ENCODE measurements at regions not wholly inside any gene's neighbourhood (a gene's known extent, or its start where the extent isn't known, plus 50 kb on each side); places are given as distances from the start of the nearest gene placed in this dataset.
A peak's percentile ranks its signal among the peaks of the same experiment; 100 is the strongest.
"Not testable (repeated sequence)": the region's sequence is repeated elsewhere in the genome, so short reads cannot be mapped to it uniquely, and the experiment has no call there.

GRCh38 chr13:62137629-62138405 lies 722.2 kb upstream of the PCDH20 start:
- no peak overlapping the region for H3K4me3 ChIP-seq (ENCODE audit: low read length)
- no peak for DNase-seq (ENCODE audit: low read depth, low spot score)

DNA sequence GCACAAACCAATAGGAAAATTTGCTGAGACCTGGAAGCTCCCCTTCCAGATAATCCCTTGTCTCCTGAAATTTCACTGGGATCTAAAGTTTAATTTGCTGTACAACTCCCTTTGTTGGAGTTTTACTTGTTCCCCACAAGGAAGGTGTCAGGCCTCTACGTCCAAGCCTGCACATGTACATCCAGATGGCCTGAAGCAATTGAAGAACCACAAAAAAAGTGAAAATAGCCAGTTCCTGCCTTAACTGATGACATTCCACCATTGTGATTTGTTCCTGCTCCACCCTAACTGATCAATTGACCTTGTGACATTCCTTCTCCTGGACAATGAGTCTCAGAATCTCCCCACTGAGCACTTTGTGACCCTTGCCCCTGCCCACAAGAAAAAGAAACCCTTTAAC lies 716.0 kb upstream of the PCDH20 start:
- no peak overlapping the region for H3K4me3 ChIP-seq (ENCODE audit: low read length)
- DNase-seq (ENCODE audit: low read depth, low spot score): no peak

DNA sequence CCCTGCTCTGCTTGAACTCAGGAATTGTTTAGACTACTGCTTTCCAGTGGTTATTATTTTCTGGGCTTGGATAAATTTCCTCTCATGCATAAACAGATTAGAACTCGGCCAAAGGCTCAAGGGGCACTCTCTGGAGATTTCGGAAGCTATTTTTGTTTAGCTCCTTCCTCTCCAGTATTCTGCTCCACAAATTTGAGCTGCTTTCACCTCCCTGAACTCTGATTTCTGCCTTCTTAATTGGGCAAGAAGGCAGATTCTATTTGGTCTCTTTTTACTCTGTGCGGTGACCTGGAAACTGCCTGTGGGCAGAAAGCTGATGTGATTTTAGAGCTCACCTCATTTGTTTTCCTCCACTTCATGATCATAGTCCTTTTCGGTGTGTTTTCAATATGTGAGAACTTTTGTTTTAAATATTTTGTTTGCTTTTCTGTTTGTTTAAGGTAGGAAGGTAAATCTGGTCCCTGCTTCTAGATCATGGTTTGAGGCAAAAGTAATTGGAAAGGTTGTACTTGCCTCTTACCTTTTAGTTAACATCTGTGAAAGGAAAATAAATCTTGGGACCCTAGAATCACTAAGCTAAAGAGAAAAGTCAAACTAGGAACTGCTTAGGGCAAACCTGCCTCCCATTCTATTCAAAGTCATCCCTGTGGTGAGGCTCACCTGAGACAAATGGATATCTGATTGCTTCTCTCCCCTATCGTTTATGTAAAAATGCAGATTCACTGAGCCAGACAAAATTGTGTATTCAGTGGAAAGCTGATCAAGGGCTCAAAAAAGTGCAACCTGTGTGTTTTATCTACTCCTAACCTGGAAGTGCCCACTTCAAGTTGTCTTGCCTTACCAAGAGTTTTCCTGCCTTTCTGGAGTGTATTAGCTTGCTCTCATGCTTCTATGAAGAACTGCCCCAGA lies 714.7 kb upstream of the PCDH20 start:
- no peak for DNase-seq (ENCODE audit: low read depth, low spot score)
- H3K4me3 ChIP-seq (ENCODE audit: low read length): no peak overlapping the region

DNA sequence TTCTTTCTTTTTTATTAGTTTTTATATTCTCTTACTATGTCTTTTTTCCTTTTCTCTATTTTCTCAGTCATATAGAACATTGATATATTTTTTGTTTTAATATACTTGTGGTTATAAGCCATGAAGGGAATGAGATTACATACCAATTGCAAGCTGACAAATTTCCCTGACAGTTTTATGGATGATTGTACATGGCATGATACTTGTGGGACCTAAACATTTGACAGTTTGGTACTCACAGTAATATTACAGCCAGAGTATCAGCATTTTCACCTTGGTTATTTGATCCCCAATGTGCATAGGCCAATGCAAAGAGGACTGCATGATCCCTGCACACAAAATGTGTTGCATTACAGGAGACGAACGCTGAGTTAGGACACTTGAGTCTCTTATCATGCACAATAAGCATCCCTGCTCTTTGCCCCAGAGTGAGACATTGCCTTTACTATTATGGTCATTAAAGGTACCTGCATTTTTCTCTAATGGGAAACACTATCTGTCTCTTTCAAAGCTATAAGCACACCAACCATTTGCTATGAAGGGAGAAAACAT lies 713.4 kb upstream of the PCDH20 start:
- no peak overlapping the region for H3K4me3 ChIP-seq (ENCODE audit: low read length)
- DNase-seq (ENCODE audit: low read depth, low spot score): no peak

GRCh38 chr13:62126400-62126799 lies 710.8 kb upstream of the PCDH20 start:
- DNase-seq (ENCODE audit: low read depth, low spot score): no peak
- no peak overlapping the region for H3K4me3 ChIP-seq (ENCODE audit: low read length)

- no peak overlapping the region for H3K4me3 ChIP-seq (ENCODE audit: low read length)
- DNase-seq (ENCODE audit: low read depth, low spot score): no peak
Measured at GRCh38 chr13:62125451-62125850, 709.8 kb upstream of the PCDH20 start.

- DNase-seq (ENCODE audit: low read depth, low spot score): no peak
- H3K4me3 ChIP-seq (ENCODE audit: low read length): no peak overlapping the region
Measured at GRCh38 chr13:62123409-62123808, 707.8 kb upstream of the PCDH20 start.

- H3K4me3 ChIP-seq (ENCODE audit: low read length): no peak overlapping the region
- no peak for DNase-seq (ENCODE audit: low read depth, low spot score)
Measured at GRCh38 chr13:62122434-62122833, 706.8 kb upstream of the PCDH20 start.

DNA sequence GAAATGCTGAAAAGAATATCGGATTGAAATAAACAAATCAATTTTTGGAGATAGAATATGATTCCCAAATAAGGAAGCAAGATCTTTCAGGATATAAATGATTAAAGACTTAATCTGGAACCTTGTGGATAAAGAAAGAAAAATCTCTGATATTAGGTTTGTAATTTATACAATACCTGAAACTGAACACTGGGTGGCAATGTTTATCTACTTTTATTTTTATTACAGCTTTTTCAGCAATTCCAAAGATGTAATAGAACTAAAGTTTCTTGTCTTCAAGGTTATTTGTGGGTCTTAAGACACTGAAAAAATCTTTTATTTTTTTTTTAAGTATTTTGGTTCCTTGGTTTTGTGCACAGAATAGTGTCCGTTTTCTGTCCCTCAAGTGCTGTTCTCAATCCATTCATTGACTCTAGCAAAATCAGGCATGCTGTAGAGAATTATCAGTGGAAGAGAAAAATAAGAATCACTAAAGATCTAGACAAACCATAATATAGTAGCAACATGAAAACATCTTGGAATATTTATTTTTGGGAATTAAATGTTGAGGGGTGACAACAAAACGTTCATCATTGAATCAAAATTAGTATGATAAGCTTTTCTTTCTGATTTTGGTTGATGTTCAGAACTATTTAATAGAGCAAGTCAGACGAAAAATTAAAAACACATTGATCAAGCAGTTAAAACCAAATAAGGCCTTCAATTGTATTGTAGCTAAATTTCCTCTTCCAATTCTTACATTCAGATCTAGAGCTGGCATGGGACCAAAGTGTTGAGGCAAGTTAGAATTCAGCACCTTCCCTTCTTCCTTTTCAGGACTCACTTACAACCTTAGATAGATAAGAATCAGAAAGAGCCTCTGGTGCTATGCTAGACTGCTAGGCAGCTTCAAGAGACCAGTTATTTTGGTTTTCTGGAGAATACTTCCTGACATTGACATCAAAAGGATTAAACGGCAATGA lies 704.4 kb upstream of the PCDH20 start:
- DNase-seq (ENCODE audit: low read depth, low spot score): peak; percentile 7

DNA sequence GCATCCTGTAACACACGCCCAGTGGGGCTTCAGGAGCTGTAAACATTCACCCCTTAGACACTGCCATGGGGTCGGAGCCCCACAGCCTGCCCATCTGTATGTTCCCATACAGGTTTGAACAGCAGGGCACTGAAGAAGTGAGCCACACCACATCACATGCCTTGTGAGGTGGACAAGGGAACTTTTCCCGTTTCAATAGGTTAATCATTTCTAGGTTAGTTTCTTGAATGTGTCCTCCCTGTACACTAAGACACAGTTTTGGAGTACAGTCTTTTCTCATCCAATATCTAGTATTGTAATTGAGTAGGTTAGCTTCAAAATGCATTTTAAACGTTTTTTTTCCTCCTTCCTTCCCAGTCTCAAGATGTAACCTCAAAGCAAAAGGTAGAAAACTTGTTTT lies 700.2 kb upstream of the PCDH20 start:
- no peak overlapping the region for H3K4me3 ChIP-seq (ENCODE audit: low read length)

More for the DNA sequence above, 704.4 kb upstream of the PCDH20 start:
- no peak overlapping the region for H3K4me3 ChIP-seq (ENCODE audit: low read length)

DNA sequence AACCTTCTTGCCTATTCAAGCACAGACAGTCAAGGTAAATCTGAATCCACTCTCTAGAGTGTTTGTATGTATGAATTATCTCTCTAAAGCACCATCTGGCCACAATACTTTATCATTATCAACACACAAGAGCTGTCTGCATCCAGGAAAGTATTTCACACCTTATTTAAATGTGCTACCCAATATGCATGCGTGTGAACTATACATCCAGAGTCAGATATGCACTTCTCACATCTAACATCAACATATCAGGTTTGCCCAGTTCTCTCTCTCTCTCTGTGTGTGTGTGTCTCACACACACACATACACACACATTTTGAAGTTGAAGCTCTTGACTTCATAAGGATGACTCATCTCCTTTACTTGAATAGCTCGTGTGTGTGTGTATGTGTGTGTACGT lies 697.5 kb upstream of the PCDH20 start:
- H3K4me3 ChIP-seq (ENCODE audit: low read length): no peak overlapping the region
- no peak for DNase-seq (ENCODE audit: low read depth, low spot score)

More for the DNA sequence above, 700.2 kb upstream of the PCDH20 start:
- no peak for DNase-seq (ENCODE audit: low read depth, low spot score)

DNA sequence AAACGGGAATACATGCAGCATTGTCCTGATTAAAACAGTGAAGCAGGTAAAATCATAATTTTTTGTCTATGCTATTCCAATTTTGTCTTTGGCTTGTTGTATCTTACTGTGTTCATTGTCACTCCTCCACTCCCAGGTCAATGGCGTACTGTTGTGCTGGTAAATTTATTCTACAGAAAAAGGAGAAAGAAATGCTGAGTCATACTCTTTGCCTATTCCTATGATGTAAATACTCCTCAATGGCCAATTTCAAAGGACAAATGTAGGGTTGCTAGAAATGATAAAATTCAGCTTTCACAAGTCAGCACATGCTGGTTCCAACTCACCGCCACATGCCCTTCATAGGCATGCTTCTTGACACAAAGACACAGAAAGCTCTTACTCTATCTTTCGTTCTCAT lies 694.4 kb upstream of the PCDH20 start:
- DNase-seq (ENCODE audit: low read depth, low spot score): no peak
- no peak overlapping the region for H3K4me3 ChIP-seq (ENCODE audit: low read length)

DNA sequence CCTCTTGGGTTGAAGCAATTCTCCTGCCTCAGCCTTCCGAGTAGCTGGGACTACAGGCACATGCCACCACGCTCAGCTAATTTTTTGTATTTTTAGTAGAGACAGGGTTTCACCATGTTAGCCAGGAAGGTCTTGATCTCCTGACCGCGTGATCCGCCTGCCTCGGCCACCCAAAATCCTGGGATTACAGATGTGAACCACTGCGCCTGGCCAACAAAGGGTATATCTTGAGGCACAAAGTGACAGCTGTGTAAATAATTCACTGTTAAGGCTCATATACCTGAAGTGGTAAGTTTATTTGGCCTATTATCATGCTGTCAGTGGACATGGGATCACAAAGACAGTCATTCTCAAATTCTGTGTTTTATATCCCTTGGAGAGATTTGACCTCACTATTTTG lies 688.5 kb upstream of the PCDH20 start:
- not testable (repeated sequence) for DNase-seq (ENCODE audit: low read depth, low spot score); H3K4me3 ChIP-seq (ENCODE audit: low read length)

DNA sequence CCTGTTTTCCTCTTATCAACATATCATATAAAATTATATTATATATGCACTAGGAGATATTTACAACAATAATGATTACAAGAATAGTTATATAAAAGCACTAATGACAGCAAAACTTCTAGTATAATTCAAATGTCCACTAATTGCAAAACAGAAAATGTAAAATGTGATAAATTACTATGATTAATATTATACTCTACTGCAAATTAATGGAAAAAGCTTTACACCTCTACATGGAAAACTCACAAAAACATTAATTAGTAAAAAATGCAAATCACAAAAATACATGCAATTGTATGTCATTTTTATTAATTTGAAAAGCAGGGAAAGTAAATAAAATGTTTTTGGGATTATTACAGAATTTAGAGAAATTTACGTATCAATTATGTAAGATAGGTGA lies 681.0 kb upstream of the PCDH20 start:
- no peak overlapping the region for H3K4me3 ChIP-seq (ENCODE audit: low read length)
- DNase-seq (ENCODE audit: low read depth, low spot score): no peak

DNA sequence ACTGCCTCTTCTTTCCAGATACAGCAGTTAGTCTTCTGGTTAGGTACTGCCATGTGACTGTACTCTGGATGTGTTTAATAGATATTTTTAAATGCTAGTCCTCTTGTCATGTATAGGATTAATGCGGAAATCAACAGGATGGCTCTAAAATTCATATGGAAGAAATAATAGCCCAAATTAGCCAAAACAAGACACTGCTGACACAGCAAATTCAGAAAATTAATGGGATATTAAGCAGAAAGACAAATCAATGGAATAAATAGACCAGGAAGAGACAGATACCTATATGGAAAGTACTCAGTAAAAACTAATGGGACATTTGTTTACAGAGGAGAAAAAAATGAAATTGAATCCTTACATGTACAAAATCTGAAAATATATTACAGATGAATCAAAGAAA lies 679.3 kb upstream of the PCDH20 start:
- DNase-seq (ENCODE audit: low read depth, low spot score): no peak
- H3K4me3 ChIP-seq (ENCODE audit: low read length): no peak overlapping the region

GRCh38 chr13:62093984-62094780 lies 678.5 kb upstream of the PCDH20 start:
- H3K4me3 ChIP-seq (ENCODE audit: low read length): no peak overlapping the region
- no peak for DNase-seq (ENCODE audit: low read depth, low spot score)

GRCh38 chr13:62092949-62093348 lies 677.3 kb upstream of the PCDH20 start:
- H3K4me3 ChIP-seq (ENCODE audit: low read length): no peak overlapping the region
- DNase-seq (ENCODE audit: low read depth, low spot score): no peak

DNA sequence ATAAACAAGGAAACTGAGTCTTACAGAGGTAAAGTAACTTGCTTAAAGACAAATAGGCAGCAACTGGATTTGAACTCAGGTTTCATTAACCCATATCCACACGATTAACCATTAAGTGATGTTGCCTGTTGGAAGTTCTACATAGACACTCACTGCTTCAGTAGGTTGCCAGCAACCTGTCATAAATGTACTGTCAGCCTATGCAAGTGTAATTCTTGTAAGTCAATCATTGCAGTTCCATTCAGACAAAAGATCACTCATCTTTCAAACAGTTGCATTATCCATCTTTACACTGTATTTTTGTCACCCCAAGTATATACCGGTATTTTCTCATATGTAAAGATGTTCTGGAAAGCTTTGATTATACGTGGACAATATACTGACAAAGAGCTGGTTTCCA lies 676.9 kb upstream of the PCDH20 start:
- no peak for DNase-seq (ENCODE audit: low read depth, low spot score)
- no peak overlapping the region for H3K4me3 ChIP-seq (ENCODE audit: low read length)

Measured in Jurkat, Clone E6-1 (cell line).